GM13976 (cell line): ENCODE measurements at regions not wholly inside any gene's neighbourhood (a gene's known extent, or its start where the extent isn't known, plus 50 kb on each side); places are given as distances from the start of the nearest gene placed in this dataset.

ENCODE experiments used
- DNase-seq: peaks from one replicate; pipeline ENCODE4 v3.0.0; 2012; ENCODE audit warnings: low spot score
- CTCF ChIP-seq: IDR thresholded peaks from 2 replicates; pipeline ENCODE4 v1.5.1; 2012; ENCODE audit warnings: borderline replicate concordance, mild to moderate bottlenecking; ENCODE audit not compliant: insufficient read depth; ENCODE audit errors: extremely low read depth, missing control alignments, control extremely low read depth
- in situ Hi-C: fragments of 300-500 bp; cut with MboI; formaldehyde crosslinking; loops from one replicate; pipeline ENCODE4 v1.12.0; 2022; ENCODE audit warnings: low sequenced_read_pairs, mixed read lengths, inconsistent platforms; ENCODE audit not compliant: unreplicated experiment

- no peak for DNase-seq
- TF ChIP-seq CTCF, result no peak
These were observed 66.1 kb upstream of the TYRP1 start for GRCh38 chr9:12627096-12627495.

GRCh38 chr9:12628546-12628945, 64.6 kb upstream of the TYRP1 start:
- no peak for DNase-seq
- TF ChIP-seq CTCF, result no peak
- in situ Hi-C loops, result no loop called here

More at GRCh38 chr9:12627096-12627495, 66.1 kb upstream of the TYRP1 start:
- in situ Hi-C loops, result no loop called here

- in situ Hi-C loops, result no loop called here
- no peak for TF ChIP-seq CTCF
- DNase-seq, result no peak
These were observed 64.1 kb upstream of the TYRP1 start for GRCh38 chr9:12629067-12629466.

GRCh38 chr9:12631866-12632265, 61.3 kb upstream of the TYRP1 start:
- no peak for TF ChIP-seq CTCF

GRCh38 chr9:12633016-12633765, 60.0 kb upstream of the TYRP1 start:
- TF ChIP-seq CTCF, result no peak
- no peak for DNase-seq
- in situ Hi-C loops, result no loop called here

More at GRCh38 chr9:12631866-12632265, 61.3 kb upstream of the TYRP1 start:
- in situ Hi-C loops, result no loop called here
- no peak for DNase-seq

GRCh38 chr9:12640016-12640587, 53.1 kb upstream of the TYRP1 start:
- DNase-seq, result no peak
- in situ Hi-C loops, result no loop called here
- no peak for TF ChIP-seq CTCF
